ENCODE measurements at regions not wholly inside any gene's neighbourhood (a gene's known extent, or its start where the extent isn't known, plus 50 kb on each side); places are given as distances from the start of the nearest gene placed in this dataset.
"Not testable (repeated sequence)": the region's sequence is repeated elsewhere in the genome, so short reads cannot be mapped to it uniquely, and the experiment has no call there.

- ATAC-seq (no peak), DNase-seq (no peak)
- Mint-ChIP-seq H3K27ac (no peak overlapping the region), H3K4me3 (no peak overlapping the region), H3K4me1 (no peaks in the 10 kb centered on the region), H3K9me3 (peaks cover 4 to 27% (median 9%) of the 10 kb centered on the region in 9 donors), H3K36me3 (no peaks in the 10 kb centered on the region), H3K27me3 (no peaks in the 10 kb centered on the region)
- POLR2A ChIA-PET, result no interaction called here
Measured at GRCh38 chr10:52499281-52499680, 185.2 kb downstream of the DKK1 start.

- H3K36me3 Mint-ChIP-seq, result no peaks in the 10 kb centered on the region
- no peaks in the 10 kb centered on the region for H3K4me1 Mint-ChIP-seq
- H3K27me3 Mint-ChIP-seq, result no peaks in the 10 kb centered on the region
- DNase-seq (no peak), ATAC-seq (no peak)
- POLR2A ChIA-PET, result no interaction called here
- H3K27ac Mint-ChIP-seq, result no peak overlapping the region
- H3K4me3 Mint-ChIP-seq, result no peak overlapping the region
- H3K9me3 Mint-ChIP-seq, result peaks cover 10 to 36% (median 18%) of the 10 kb centered on the region in 9 donors
Measured at GRCh38 chr10:52500476-52500875, 186.4 kb downstream of the DKK1 start.

- Mint-ChIP-seq H3K4me1 (no peaks in the 10 kb centered on the region), H3K9me3 (peaks cover 10 to 36% (median 15%) of the 10 kb centered on the region in 9 donors), H3K4me3 (no peak overlapping the region), H3K27ac (peak overlapping the region in 1 of 10 donors; percentile 39), H3K27me3 (no peaks in the 10 kb centered on the region), H3K36me3 (no peaks in the 10 kb centered on the region)
- ATAC-seq, result no peak
- POLR2A ChIA-PET, result no interaction called here
- DNase-seq, result no peak
Measured at GRCh38 chr10:52502237-52502636, 188.2 kb downstream of the DKK1 start.

- POLR2A ChIA-PET, H3K4me3 Mint-ChIP-seq, H3K36me3 Mint-ChIP-seq, ATAC-seq, H3K27ac Mint-ChIP-seq, H3K27me3 Mint-ChIP-seq, H3K4me1 Mint-ChIP-seq, DNase-seq: not testable (repeated sequence)
- H3K9me3 Mint-ChIP-seq, result peaks cover 11 to 36% (median 14%) of the 10 kb centered on the region in 9 donors
Measured at GRCh38 chr10:52505341-52505740, 191.3 kb downstream of the DKK1 start.

GRCh38 chr10:52514481-52514880 lies 200.4 kb downstream of the DKK1 start:
- no peaks in the 10 kb centered on the region for H3K4me1 Mint-ChIP-seq
- H3K27me3 Mint-ChIP-seq, result no peaks in the 10 kb centered on the region
- peaks cover 7 to 26% (median 12%) of the 10 kb centered on the region in 9 donors for H3K9me3 Mint-ChIP-seq
- DNase-seq, result no peak
- H3K27ac Mint-ChIP-seq, result no peak overlapping the region
- peaks cover 0 to 1% (median 0%) of the 10 kb centered on the region in 3 donors for H3K36me3 Mint-ChIP-seq
- no peak for ATAC-seq
- POLR2A ChIA-PET, result no interaction called here
- no peak overlapping the region for H3K4me3 Mint-ChIP-seq

- no peaks in the 10 kb centered on the region for H3K36me3 Mint-ChIP-seq
- no peak for DNase-seq
- H3K4me1 Mint-ChIP-seq, result no peaks in the 10 kb centered on the region
- POLR2A ChIA-PET, result no interaction called here
- peaks cover 0 to 30% (median 8%) of the 10 kb centered on the region in 9 donors for H3K9me3 Mint-ChIP-seq
- no peaks in the 10 kb centered on the region for H3K27me3 Mint-ChIP-seq
- no peak overlapping the region for H3K27ac Mint-ChIP-seq
- ATAC-seq, result no peak
- no peak overlapping the region for H3K4me3 Mint-ChIP-seq
Measured at GRCh38 chr10:52517012-52517411, 202.9 kb downstream of the DKK1 start.

GRCh38 chr10:52523696-52524095 lies 209.6 kb downstream of the DKK1 start:
- no peak for DNase-seq
- no peaks in the 10 kb centered on the region for H3K4me1 Mint-ChIP-seq
- no peak overlapping the region for H3K4me3 Mint-ChIP-seq
- POLR2A ChIA-PET, result no interaction called here
- no peak overlapping the region for H3K27ac Mint-ChIP-seq
- peaks cover 0 to 4% (median 0%) of the 10 kb centered on the region in 5 donors for H3K27me3 Mint-ChIP-seq
- H3K36me3 Mint-ChIP-seq, result no peaks in the 10 kb centered on the region
- no peak for ATAC-seq
- H3K9me3 Mint-ChIP-seq, result peaks cover 0 to 34% (median 0%) of the 10 kb centered on the region in 9 donors

GRCh38 chr10:52525761-52526160 lies 211.7 kb downstream of the DKK1 start:
- no peak overlapping the region for H3K4me3 Mint-ChIP-seq
- ATAC-seq (no peak), DNase-seq (no peak)
- H3K9me3 Mint-ChIP-seq, result peaks cover 0 to 38% (median 2%) of the 10 kb centered on the region in 9 donors
- peaks cover 0 to 4% (median 0%) of the 10 kb centered on the region in 5 donors for H3K27me3 Mint-ChIP-seq
- peaks cover 0 to 6% (median 0%) of the 10 kb centered on the region in 3 donors for H3K36me3 Mint-ChIP-seq
- H3K27ac Mint-ChIP-seq, result no peak overlapping the region
- no peaks in the 10 kb centered on the region for H3K4me1 Mint-ChIP-seq
- POLR2A ChIA-PET, result no interaction called here

GRCh38 chr10:52526251-52526823 lies 212.3 kb downstream of the DKK1 start:
- POLR2A ChIA-PET, result no interaction called here
- Mint-ChIP-seq H3K27ac (no peak overlapping the region), H3K9me3 (peaks cover 0 to 32% (median 2%) of the 10 kb centered on the region in 9 donors), H3K4me3 (no peak overlapping the region), H3K36me3 (peaks cover 0 to 6% (median 0%) of the 10 kb centered on the region in 3 donors), H3K4me1 (no peaks in the 10 kb centered on the region), H3K27me3 (peaks cover 0 to 4% (median 0%) of the 10 kb centered on the region in 5 donors)
- DNase-seq, result no peak
- ATAC-seq, result no peak

- H3K9me3 Mint-ChIP-seq, result peaks cover 0 to 31% (median 5%) of the 10 kb centered on the region in 9 donors
- no peak overlapping the region for H3K4me3 Mint-ChIP-seq
- H3K36me3 Mint-ChIP-seq, result peaks cover 0 to 6% (median 0%) of the 10 kb centered on the region in 3 donors
- no peak for ATAC-seq
- H3K4me1 Mint-ChIP-seq, result no peaks in the 10 kb centered on the region
- no peak overlapping the region for H3K27ac Mint-ChIP-seq
- peaks cover 0 to 4% (median 0%) of the 10 kb centered on the region in 5 donors for H3K27me3 Mint-ChIP-seq
- DNase-seq, result no peak
- POLR2A ChIA-PET, result no interaction called here
Measured at GRCh38 chr10:52532650-52533290, 218.7 kb downstream of the DKK1 start.

- Mint-ChIP-seq H3K4me3 (no peak overlapping the region), H3K27me3 (no peaks in the 10 kb centered on the region), H3K4me1 (no peaks in the 10 kb centered on the region), H3K27ac (no peak overlapping the region), H3K9me3 (peaks cover 0 to 29% (median 5%) of the 10 kb centered on the region in 9 donors), H3K36me3 (peaks cover 0 to 6% (median 0%) of the 10 kb centered on the region in 3 donors)
- POLR2A ChIA-PET, result no interaction called here
- DNase-seq, result no peak
- no peak for ATAC-seq
Measured at GRCh38 chr10:52533986-52534385, 219.9 kb downstream of the DKK1 start.

- H3K27ac Mint-ChIP-seq, result no peak overlapping the region
- no peaks in the 10 kb centered on the region for H3K4me1 Mint-ChIP-seq
- POLR2A ChIA-PET, result no interaction called here
- DNase-seq, result no peak
- peaks cover 0 to 9% (median 1%) of the 10 kb centered on the region in 9 donors for H3K9me3 Mint-ChIP-seq
- no peak overlapping the region for H3K4me3 Mint-ChIP-seq
- no peaks in the 10 kb centered on the region for H3K36me3 Mint-ChIP-seq
- no peak for ATAC-seq
- H3K27me3 Mint-ChIP-seq, result no peaks in the 10 kb centered on the region
Measured at GRCh38 chr10:52539463-52539862, 225.4 kb downstream of the DKK1 start.

GRCh38 chr10:52540479-52540984 lies 226.5 kb downstream of the DKK1 start:
- Mint-ChIP-seq H3K27ac (no peak overlapping the region), H3K27me3 (no peaks in the 10 kb centered on the region), H3K4me1 (no peaks in the 10 kb centered on the region), H3K9me3 (peaks cover 0 to 11% (median 1%) of the 10 kb centered on the region in 9 donors), H3K4me3 (no peak overlapping the region), H3K36me3 (no peaks in the 10 kb centered on the region)
- ATAC-seq (no peak), DNase-seq (no peak)
- POLR2A ChIA-PET, result no interaction called here
